ENCODE measurements at regions not wholly inside any gene's neighbourhood (a gene's known extent, or its start where the extent isn't known, plus 50 kb on each side); places are given as distances from the start of the nearest gene placed in this dataset.

- TF ChIP-seq POLR2A (IDR thresholded peaks at IDR 0.05; ENCODE audit: low read depth) (no peak), POLR2AphosphoS5 (IDR thresholded peaks at IDR 0.05) (no peak)
- TF ChIP-seq, protein P1, sequence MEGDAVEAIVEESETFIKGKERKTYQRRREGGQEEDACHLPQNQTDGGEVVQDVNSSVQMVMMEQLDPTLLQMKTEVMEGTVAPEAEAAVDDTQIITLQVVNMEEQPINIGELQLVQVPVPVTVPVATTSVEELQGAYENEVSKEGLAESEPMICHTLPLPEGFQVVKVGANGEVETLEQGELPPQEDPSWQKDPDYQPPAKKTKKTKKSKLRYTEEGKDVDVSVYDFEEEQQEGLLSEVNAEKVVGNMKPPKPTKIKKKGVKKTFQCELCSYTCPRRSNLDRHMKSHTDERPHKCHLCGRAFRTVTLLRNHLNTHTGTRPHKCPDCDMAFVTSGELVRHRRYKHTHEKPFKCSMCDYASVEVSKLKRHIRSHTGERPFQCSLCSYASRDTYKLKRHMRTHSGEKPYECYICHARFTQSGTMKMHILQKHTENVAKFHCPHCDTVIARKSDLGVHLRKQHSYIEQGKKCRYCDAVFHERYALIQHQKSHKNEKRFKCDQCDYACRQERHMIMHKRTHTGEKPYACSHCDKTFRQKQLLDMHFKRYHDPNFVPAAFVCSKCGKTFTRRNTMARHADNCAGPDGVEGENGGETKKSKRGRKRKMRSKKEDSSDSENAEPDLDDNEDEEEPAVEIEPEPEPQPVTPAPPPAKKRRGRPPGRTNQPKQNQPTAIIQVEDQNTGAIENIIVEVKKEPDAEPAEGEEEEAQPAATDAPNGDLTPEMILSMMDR (IDR thresholded peaks at IDR 0.05), result no peak
These were observed 277.1 kb upstream of the CCDC54 start for GRCh38 chr3:107100137-107100536.

Measured in esophagus muscularis mucosa (tissue), 3 donors.